ENCODE measurements at regions not wholly inside any gene's neighbourhood (a gene's known extent, or its start where the extent isn't known, plus 50 kb on each side); places are given as distances from the start of the nearest gene placed in this dataset.

GRCh38 chr9:97747201-97747965, 50.2 kb upstream of the XPA start:
- Histone ChIP-seq H3K9ac (ENCODE audit: insufficient read depth, low read length, poor library complexity, severe bottlenecking) (no peak overlapping the region), H3K36me3 (replicated peaks in 1 of 2; ENCODE audit: control insufficient read depth in 1 of 2, insufficient read depth in 2 of 2, low read length in 2 of 2) (no peaks in the 10 kb centered on the region), H3K27ac (ENCODE audit: low read depth in 1 of 2, low read length in 2 of 2) (no peak overlapping the region), H3K4me2 (replicated peaks; ENCODE audit: extremely low read depth, low read length, poor library complexity, severe bottlenecking) (no peak overlapping the region), H3K4me3 (replicated peaks in 1 of 3; ENCODE audit: low read depth in 2 of 3, low read length in 3 of 3) (no peak overlapping the region), H3K79me2 (ENCODE audit: insufficient read depth, low read length) (no peaks in the 10 kb centered on the region), H3K9me3 (replicated peaks in 1 of 2; ENCODE audit: control insufficient read depth in 1 of 2, insufficient read depth in 1 of 2, low read length in 2 of 2) (peaks cover 5 to 6% of the 10 kb centered on the region in 2 donors), H3K4me1 (ENCODE audit: control insufficient read depth in 1 of 2, insufficient read depth in 2 of 2, low read length in 2 of 2) (no peaks in the 10 kb centered on the region), H3K27me3 (ENCODE audit: control insufficient read depth in 2 of 2, insufficient read depth in 2 of 2, low read length in 2 of 2) (peaks cover 10 to 26% of the 10 kb centered on the region in 2 donors), H4K20me1 (ENCODE audit: insufficient read depth, low read length) (no peaks in the 10 kb centered on the region), H2AFZ (ENCODE audit: insufficient read depth, low read depth, low read length, poor library complexity, severe bottlenecking) (no peak overlapping the region)
- Mint-ChIP-seq H3K27ac (no peak overlapping the region), H3K36me3 (no peaks in the 10 kb centered on the region), H3K4me1 (no peaks in the 10 kb centered on the region), H3K9me3 (peaks cover 0 to 11% (median 6%) of the 10 kb centered on the region in 7 donors), H3K27me3 (ENCODE audit: low read depth in 3 of 3) (peaks cover 23 to 35% (median 26%) of the 10 kb centered on the region in 3 donors), H3K4me3 (no peak overlapping the region)
- TF ChIP-seq CTCF (IDR thresholded peaks at IDR 0.05): no peak
- 95% methylated on average over 3 of the region's 4 CpGs for WGBS (ENCODE audit: insufficient coverage)
- intact Hi-C loops (cut with micrococcal nuclease): no loop called here
- DNase-seq: no peak

- H3K4me1 Mint-ChIP-seq: no peaks in the 10 kb centered on the region
These were observed 51.4 kb upstream of the XPA start for GRCh38 chr9:97748525-97748924.

More at GRCh38 chr9:97748525-97748924, 51.4 kb upstream of the XPA start:
- H3K27me3 Mint-ChIP-seq (ENCODE audit: low read depth in 3 of 3): peaks cover 19 to 29% (median 23%) of the 10 kb centered on the region in 3 donors
- H3K4me2 ChIP-seq (replicated peaks; ENCODE audit: extremely low read depth, low read length, poor library complexity, severe bottlenecking): no peak overlapping the region
- H3K79me2 ChIP-seq (ENCODE audit: insufficient read depth, low read length): no peaks in the 10 kb centered on the region
- no peaks in the 10 kb centered on the region for H3K9me3 ChIP-seq (replicated peaks in 1 of 2; ENCODE audit: control insufficient read depth in 1 of 2, insufficient read depth in 1 of 2, low read length in 2 of 2)
- no peak overlapping the region for H3K9ac ChIP-seq (ENCODE audit: insufficient read depth, low read length, poor library complexity, severe bottlenecking)
- H4K20me1 ChIP-seq (ENCODE audit: insufficient read depth, low read length): no peaks in the 10 kb centered on the region
- intact Hi-C loops (cut with micrococcal nuclease): no loop called here
- H3K4me1 ChIP-seq (ENCODE audit: control insufficient read depth in 1 of 2, insufficient read depth in 2 of 2, low read length in 2 of 2): no peaks in the 10 kb centered on the region
- peaks cover 8 to 19% of the 10 kb centered on the region in 2 donors for H3K27me3 ChIP-seq (ENCODE audit: control insufficient read depth in 2 of 2, insufficient read depth in 2 of 2, low read length in 2 of 2)
- no peak overlapping the region for H3K27ac Mint-ChIP-seq
- H2AFZ ChIP-seq (ENCODE audit: insufficient read depth, low read depth, low read length, poor library complexity, severe bottlenecking): no peak overlapping the region
- H3K9me3 Mint-ChIP-seq: peaks cover 0 to 4% (median under 1%) of the 10 kb centered on the region in 7 donors
- no peak overlapping the region for H3K4me3 Mint-ChIP-seq
- WGBS (ENCODE audit: insufficient coverage): no CpG with 5 or more reads among the region's 1 CpG
- no peaks in the 10 kb centered on the region for H3K36me3 ChIP-seq (replicated peaks in 1 of 2; ENCODE audit: control insufficient read depth in 1 of 2, insufficient read depth in 2 of 2, low read length in 2 of 2)
- no peak overlapping the region for H3K27ac ChIP-seq (ENCODE audit: low read depth in 1 of 2, low read length in 2 of 2)
- no peaks in the 10 kb centered on the region for H3K36me3 Mint-ChIP-seq
- no peak overlapping the region for H3K4me3 ChIP-seq (replicated peaks in 1 of 3; ENCODE audit: low read depth in 2 of 3, low read length in 3 of 3)
- no peak for TF ChIP-seq CTCF (IDR thresholded peaks at IDR 0.05)
- no peak for DNase-seq
